ENCODE measurements at regions not wholly inside any gene's neighbourhood (a gene's known extent, or its start where the extent isn't known, plus 50 kb on each side); places are given as distances from the start of the nearest gene placed in this dataset.

DNA sequence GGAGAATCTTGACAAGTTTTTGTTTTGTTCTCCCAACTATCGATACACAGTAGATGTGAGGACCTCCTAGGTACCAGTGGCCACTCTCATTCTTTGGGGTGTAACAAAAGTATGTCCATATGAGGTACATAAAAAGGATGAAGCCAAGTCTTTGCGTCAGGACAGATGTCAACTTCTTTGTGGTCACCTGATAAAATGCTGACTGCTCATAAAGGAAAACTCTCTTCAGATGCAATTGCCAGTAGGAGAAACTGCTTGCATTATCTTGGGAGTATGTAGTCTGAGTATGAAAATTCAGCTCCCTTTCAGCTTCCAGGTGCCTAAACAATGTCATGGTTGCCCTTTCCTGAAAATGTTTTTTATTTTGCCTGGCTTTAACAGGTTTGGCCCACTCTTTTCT, 123.8 kb upstream of the GOLIM4 start:
- TF ChIP-seq, protein P1, sequence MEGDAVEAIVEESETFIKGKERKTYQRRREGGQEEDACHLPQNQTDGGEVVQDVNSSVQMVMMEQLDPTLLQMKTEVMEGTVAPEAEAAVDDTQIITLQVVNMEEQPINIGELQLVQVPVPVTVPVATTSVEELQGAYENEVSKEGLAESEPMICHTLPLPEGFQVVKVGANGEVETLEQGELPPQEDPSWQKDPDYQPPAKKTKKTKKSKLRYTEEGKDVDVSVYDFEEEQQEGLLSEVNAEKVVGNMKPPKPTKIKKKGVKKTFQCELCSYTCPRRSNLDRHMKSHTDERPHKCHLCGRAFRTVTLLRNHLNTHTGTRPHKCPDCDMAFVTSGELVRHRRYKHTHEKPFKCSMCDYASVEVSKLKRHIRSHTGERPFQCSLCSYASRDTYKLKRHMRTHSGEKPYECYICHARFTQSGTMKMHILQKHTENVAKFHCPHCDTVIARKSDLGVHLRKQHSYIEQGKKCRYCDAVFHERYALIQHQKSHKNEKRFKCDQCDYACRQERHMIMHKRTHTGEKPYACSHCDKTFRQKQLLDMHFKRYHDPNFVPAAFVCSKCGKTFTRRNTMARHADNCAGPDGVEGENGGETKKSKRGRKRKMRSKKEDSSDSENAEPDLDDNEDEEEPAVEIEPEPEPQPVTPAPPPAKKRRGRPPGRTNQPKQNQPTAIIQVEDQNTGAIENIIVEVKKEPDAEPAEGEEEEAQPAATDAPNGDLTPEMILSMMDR (IDR thresholded peaks at IDR 0.05) = no peak
- TF ChIP-seq HMGA2 (CRISPR knock-in tag; IDR thresholded peaks at IDR 0.05) (no peak), IRF2 (CRISPR knock-in tag; IDR thresholded peaks at IDR 0.05; ENCODE audit: borderline replicate concordance, low read depth) (no peak), NFYB (CRISPR knock-in tag; conservative IDR thresholded peaks at IDR 0.05; ENCODE audit: low read depth) (no peak), SP1 (CRISPR knock-in tag; conservative IDR thresholded peaks at IDR 0.05) (no peak), CREB1 (CRISPR knock-in tag; IDR thresholded peaks at IDR 0.05) (no peak)
- TF ChIP-seq, protein P2, sequence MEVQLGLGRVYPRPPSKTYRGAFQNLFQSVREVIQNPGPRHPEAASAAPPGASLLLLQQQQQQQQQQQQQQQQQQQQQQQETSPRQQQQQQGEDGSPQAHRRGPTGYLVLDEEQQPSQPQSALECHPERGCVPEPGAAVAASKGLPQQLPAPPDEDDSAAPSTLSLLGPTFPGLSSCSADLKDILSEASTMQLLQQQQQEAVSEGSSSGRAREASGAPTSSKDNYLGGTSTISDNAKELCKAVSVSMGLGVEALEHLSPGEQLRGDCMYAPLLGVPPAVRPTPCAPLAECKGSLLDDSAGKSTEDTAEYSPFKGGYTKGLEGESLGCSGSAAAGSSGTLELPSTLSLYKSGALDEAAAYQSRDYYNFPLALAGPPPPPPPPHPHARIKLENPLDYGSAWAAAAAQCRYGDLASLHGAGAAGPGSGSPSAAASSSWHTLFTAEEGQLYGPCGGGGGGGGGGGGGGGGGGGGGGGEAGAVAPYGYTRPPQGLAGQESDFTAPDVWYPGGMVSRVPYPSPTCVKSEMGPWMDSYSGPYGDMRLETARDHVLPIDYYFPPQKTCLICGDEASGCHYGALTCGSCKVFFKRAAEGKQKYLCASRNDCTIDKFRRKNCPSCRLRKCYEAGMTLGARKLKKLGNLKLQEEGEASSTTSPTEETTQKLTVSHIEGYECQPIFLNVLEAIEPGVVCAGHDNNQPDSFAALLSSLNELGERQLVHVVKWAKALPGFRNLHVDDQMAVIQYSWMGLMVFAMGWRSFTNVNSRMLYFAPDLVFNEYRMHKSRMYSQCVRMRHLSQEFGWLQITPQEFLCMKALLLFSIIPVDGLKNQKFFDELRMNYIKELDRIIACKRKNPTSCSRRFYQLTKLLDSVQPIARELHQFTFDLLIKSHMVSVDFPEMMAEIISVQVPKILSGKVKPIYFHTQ (CRISPR knock-in tag; IDR thresholded peaks at IDR 0.05) = no peak
- TF ChIP-seq, protein P3, sequence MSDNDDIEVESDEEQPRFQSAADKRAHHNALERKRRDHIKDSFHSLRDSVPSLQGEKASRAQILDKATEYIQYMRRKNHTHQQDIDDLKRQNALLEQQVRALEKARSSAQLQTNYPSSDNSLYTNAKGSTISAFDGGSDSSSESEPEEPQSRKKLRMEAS (CRISPR knock-in tag; IDR thresholded peaks at IDR 0.05) = no peak
- TF ChIP-seq, protein P4, sequence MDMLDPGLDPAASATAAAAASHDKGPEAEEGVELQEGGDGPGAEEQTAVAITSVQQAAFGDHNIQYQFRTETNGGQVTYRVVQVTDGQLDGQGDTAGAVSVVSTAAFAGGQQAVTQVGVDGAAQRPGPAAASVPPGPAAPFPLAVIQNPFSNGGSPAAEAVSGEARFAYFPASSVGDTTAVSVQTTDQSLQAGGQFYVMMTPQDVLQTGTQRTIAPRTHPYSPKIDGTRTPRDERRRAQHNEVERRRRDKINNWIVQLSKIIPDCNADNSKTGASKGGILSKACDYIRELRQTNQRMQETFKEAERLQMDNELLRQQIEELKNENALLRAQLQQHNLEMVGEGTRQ (CRISPR knock-in tag; IDR thresholded peaks at IDR 0.05) = no peak
